ENCODE measurements at regions not wholly inside any gene's neighbourhood (a gene's known extent, or its start where the extent isn't known, plus 50 kb on each side); places are given as distances from the start of the nearest gene placed in this dataset.

- TF ChIP-seq, protein P1, sequence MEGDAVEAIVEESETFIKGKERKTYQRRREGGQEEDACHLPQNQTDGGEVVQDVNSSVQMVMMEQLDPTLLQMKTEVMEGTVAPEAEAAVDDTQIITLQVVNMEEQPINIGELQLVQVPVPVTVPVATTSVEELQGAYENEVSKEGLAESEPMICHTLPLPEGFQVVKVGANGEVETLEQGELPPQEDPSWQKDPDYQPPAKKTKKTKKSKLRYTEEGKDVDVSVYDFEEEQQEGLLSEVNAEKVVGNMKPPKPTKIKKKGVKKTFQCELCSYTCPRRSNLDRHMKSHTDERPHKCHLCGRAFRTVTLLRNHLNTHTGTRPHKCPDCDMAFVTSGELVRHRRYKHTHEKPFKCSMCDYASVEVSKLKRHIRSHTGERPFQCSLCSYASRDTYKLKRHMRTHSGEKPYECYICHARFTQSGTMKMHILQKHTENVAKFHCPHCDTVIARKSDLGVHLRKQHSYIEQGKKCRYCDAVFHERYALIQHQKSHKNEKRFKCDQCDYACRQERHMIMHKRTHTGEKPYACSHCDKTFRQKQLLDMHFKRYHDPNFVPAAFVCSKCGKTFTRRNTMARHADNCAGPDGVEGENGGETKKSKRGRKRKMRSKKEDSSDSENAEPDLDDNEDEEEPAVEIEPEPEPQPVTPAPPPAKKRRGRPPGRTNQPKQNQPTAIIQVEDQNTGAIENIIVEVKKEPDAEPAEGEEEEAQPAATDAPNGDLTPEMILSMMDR (IDR thresholded peaks at IDR 0.05): no peak
- TF ChIP-seq POLR2A (IDR thresholded peaks at IDR 0.05): no peak
These were observed 117.7 kb upstream of the VCX3B start for GRCh38 chrX:8346892-8347291.

Data from transverse colon (tissue), 3 donors.